Tibial nerve (tissue), 4 donors: ENCODE measurements at regions not wholly inside any gene's neighbourhood (a gene's known extent, or its start where the extent isn't known, plus 50 kb on each side); places are given as distances from the start of the nearest gene placed in this dataset.

ENCODE experiments used
- CTCF ChIP-seq, 5 experiments: fragments of 200-600 bp in 3 of 5; fragments of 450-650 bp in 2 of 5; sonication (generic) in 3 of 5; IDR thresholded peaks; one replicate each; pipeline ENCODE4 v1.5.1; 2016 to 2019; ENCODE audit warnings: antibody characterized with exemption in 5 of 5, mild to moderate bottlenecking in 3 of 5, moderate library complexity in 2 of 5
- EP300 ChIP-seq, 2 donors: sonication (generic); formaldehyde crosslinking; IDR thresholded peaks; one replicate each; pipeline ENCODE4 v1.6.1; 2017; ENCODE audit warnings: antibody characterized with exemption in 2 of 2, mild to moderate bottlenecking in 1 of 2
- POLR2A ChIP-seq, 2 donors: fragments of 450-650 bp; IDR thresholded peaks; one replicate each; pipeline ENCODE4 v1.6.1; 2017; ENCODE audit warnings: antibody characterized with exemption in 2 of 2, mild to moderate bottlenecking in 2 of 2, moderate library complexity in 2 of 2

- TF ChIP-seq CTCF (IDR thresholded peaks at IDR 0.05) (no peak), POLR2A (IDR thresholded peaks at IDR 0.05) (no peak), EP300 (IDR thresholded peaks at IDR 0.05) (no peak)
These were observed 55.3 kb upstream of the CTNNBL1 start for GRCh38 chr20:37638527-37638926.
